Fibroblast of skin of right quadriceps (primary cell): ENCODE measurements at regions not wholly inside any gene's neighbourhood (a gene's known extent, or its start where the extent isn't known, plus 50 kb on each side); places are given as distances from the start of the nearest gene placed in this dataset.

Experiments
- DNase-seq: peaks from one replicate; pipeline ENCODE4 v3.0.0-alpha.2; 2013

DNA sequence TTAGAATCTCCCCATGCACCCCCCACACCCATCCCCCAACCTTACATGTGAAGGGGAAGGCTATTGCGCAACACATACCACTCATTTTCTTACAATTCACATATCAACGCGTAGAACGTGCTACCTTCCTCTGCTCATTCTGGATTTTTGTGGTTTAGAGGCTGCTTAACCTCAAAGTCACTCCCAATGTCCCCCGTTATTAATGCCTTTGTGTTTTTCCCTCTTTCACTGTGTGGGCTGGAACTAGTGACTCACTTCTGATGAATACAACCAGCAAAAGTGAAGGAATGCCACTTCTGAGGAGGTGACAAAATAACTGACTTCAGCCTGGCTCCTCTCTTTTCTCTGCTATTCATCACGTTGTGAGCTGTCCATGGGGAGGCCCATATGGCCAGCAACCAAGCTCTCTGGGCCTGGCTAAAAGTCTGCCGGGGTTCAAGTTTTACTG, 342.5 kb upstream of the NXPH2 start:
- peak; percentile 93 for DNase-seq

DNA sequence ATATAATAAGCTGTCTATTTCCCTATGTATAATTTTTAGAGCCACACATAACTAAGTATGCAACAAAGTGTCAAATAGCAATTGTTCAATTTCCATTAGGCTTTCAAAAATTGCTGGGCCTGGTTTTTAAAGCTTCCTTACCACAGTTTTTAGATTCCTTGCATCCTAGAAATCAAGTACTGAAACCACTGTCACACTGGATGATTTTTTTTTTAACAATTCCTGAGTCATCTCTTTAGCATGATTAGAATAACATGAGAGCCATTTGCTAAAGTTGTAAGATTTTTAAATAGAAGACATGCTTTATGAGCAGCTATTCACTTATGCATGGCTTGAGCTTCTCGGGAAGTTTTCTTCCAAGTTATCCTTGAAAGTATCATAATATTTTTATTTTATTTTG, 319.5 kb upstream of the NXPH2 start:
- DNase-seq = peak; percentile 52

DNA sequence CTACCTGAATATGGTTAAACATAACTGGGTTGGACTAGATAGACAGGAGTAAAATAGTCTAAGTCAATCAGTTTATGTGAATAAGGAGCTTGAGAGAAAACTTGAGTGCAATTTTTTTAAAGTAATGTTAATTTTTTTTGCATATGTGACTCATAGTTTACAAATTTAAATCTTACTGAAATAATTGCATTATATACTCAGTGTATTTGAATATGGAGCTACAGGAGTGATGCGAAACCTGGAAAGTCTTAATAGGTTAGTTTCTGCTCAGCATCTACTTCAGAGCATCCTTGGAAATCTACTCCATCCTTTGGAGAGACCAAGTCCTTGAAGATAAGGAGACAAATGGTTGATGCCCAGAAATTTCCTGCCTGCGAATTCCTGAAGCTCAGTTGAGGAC, 318.8 kb upstream of the NXPH2 start:
- DNase-seq = no peak

DNA sequence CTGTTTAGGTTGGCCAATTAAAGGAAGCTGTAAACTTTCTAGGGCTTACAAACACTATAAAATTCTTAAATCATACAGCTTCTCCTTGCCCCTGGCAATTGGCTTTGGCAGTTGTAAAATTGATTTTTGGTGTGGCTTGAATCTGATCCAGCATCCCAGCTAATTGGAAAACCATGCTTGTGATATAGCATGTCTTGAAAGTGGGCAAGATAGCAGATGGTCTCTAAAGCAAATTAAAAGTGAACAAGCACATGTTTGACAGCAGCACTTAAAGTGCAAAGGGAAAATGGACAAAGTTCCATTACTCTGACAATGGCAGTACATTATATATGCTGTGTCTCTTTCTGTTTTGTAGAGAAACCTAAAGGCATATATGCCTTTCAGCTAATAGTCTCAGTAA, 302.9 kb upstream of the NXPH2 start:
- DNase-seq = no peak

DNA sequence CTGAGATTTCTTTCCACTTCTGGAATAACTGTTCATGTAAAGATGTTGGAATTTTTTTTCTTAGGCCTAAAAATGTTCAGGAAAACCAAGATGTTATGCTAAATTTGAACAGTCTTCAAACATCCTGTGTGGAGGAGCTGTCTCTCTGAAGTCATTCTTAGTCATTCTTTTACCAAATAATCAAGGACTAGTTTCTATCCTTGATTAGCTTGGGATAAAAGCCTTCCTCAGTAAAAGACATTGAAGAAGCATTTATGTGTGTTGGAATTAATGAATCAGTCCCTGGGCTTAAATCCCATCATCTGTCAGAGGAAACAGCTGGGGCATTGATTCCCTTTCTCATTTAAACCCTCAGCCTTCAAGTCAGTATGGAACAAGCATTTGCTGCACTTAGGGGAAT, 300.1 kb upstream of the NXPH2 start:
- DNase-seq = peak; percentile 3

DNA sequence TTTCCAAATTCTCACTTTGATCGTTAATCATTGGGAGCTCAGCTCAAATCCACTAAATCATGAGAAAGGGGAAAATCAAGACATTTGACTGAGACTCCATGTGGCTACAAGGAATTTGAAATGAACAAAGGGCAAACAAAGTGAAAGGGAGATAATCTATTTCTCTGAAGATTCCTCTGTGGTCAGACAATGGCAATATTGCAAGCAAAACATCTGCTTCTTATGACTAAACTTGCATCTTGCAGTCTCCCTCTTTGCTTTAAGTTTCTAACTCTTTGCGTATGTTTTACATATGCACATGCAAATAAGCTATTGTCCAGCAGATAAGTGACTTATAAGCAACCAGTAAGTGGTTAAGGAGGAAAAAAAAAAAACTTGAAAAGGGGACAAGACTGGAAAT, 299.1 kb upstream of the NXPH2 start:
- peak; percentile 9 for DNase-seq

DNA sequence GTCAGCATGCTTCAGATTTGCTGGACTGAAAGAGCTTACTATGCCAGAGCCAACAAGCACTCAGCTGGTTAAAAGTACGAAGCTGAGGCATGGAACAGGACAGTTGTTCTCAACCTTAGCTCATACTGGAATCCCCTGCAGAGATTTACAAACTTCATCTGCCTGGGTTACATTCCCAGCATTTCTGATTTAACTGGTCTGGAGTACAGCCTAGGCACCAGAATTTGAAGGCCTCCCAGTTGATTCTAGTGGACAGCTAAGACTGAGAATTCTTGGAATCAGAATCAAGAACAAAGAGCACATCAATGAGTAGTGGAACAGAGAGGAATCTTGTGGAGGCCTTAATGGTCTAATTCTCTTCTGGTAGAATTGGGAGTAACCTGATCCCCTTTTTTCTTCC, 298.2 kb upstream of the NXPH2 start:
- no peak for DNase-seq

DNA sequence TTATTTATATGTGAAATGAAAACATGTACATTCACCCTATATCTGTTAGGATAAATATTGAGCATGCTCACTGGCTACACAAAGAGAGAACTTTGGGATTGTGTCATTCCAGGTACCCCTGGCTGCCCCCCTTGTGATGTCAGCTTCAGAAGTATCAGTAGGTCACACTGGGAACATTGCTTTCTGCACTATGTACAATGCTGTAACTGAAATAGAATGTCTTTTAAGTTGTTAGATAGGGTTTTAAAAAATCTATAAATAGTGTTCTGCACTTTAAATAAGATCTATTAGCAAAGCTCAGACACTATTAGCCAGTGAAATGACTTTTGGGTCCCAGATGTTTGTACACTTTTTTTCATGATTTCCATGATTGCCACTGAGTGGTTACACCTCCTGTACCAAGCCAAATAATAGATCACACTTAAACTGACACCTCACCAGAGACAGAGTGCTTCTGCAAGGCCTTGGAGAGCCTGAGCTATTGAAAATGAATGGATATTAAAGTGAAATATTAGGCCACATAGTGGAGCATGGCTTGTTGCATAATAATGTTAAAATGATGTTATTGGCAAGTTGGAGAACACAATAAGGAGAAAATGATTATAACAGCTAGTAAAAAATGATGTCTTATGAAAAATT, 297.0 kb upstream of the NXPH2 start:
- no peak for DNase-seq

DNA sequence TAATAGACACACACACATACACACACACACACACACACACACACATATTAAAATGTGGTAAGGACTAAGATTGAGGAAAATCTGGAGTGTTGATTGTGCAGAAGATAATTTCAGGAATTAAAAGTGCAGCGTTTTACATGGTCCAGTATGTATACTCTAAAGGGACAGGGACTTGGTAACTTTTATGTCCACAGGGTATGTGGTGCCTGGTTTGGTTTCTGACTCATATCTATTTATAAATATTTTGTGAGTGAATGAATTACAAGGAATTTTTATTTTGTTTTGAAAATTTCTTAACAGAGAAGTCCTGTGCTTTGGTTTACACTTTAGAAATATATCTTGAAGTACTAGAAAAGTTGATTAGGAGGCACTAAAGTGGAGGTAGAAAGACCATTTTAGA, 287.7 kb upstream of the NXPH2 start:
- DNase-seq = no peak

DNA sequence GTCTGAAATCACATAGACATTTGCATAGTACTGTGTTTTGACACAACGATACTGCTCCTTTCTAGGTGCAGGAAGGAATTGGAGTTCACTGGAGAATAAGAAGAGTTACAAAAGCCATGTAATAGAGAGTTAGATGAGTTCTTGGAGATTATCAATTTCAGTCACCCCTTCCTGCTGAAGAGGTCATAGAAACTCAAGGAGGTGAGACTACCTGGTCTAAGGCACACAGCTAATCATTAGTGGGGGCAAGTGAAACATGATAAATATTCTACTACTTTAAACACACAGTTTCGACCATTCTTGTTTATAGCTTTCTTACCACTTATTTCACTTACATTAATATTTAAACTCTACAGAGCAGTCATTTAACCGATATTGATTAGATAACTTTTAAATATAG, 286.9 kb upstream of the NXPH2 start:
- DNase-seq = no peak

DNA sequence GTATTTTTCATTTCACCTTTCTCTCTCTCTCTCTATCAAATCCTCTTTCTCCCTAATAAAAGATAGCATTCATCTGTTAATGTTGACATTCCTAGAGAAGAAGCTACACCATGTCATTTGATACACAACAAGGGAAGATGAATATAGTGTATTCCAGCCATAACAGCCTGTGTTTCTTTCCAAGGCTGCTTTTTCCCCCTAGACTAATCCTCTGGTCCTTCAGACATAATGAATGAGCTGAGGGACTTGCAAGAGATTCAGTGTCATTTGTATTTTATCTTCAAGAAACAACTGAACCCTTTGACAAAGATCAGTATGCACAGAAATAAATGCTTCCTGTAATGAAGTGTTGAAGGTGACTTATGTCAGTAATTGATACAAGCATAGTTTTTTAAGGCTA, 284.0 kb upstream of the NXPH2 start:
- DNase-seq = no peak

DNA sequence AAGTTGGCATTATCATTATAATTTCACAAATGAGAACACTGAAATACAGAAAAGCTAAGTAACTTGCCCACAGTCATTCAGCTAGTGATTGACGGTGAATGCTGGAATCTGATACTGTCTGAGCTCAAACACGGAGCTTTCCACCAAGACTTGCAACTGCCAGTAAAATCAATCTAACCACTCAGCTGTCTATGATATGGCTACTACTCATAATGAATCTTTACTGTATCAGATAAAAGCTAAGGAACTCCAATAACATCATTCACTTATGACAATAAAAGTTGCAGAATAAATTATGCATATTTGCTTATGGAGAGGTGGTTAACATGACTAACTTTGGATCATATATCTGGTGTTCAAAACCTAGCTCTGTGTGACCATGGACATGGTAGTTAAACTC, 279.4 kb upstream of the NXPH2 start:
- no peak for DNase-seq

DNA sequence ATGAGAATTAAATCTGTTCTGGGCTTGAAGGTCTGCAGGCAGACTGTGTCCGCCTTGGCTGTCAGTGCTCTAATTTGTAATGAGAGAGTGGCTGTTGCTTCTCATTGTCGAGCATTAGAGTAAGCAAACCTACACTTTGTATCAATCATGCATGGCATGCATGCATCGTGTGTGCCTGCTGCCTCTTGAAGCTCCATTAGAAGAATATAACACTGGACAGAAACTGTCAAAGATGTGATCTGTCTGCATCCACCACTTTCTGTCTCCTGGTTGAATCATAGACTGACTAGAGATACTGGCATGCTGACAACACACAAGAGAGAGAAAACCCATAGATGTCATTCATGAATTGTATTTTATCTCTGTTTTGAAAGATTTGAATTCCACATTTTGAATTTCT, 275.0 kb upstream of the NXPH2 start:
- DNase-seq = no peak

DNA sequence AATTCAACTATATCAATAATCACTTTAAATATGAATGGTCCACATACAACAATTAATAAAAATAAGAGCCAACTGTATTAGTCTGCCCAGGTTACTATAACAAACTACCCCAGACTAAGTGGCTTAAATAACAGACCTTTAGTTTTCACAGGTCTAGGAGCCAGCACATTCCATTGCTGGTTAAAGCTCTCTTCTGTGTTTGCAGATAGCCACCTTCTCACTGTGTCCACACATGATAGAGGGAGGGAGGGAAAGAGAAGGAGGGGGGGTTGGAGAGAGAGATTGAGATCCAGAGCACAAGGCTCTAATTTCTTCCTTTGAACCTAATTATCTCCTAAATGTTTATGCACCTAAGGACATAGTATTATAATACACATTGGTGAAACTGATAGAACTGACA, 267.8 kb upstream of the NXPH2 start:
- DNase-seq = no peak

DNA sequence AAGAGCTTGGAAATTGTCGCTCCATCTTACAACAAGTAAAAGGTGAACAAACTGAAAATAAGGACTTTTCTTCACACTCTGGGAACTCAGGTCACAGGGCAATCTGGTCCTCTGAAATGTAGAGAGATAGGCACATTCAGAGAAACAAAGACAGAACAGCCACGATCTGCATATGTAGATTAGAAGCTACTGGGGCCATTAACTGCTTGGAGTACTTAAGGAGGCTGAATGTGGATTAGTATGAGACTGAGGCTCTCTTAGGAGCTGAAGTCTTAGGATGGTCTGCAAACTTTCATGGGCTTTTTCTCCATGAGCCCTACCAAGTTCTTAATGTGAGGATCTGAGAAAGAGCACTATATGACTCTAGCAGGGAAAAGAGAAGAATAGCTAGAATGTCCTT, 265.3 kb upstream of the NXPH2 start:
- no peak for DNase-seq

DNA sequence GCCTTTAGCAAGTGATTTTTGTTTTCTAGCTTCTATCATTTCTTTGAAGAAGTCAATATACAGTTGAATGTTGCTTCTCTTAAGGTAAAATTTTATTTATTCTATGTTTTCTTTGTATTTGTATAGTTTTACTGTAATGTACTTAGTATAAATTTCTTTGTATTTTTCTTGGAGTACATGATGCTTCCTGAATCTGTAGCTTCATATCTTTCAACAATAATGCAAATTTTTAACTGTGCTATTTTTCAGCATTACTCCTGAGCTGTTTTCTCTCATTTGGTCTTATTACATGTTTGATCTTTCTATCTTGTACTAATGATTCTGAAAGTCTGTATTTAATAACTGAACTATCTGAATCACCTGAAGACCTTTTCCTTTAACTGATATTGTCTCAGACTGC, 253.9 kb upstream of the NXPH2 start:
- DNase-seq = no peak

DNA sequence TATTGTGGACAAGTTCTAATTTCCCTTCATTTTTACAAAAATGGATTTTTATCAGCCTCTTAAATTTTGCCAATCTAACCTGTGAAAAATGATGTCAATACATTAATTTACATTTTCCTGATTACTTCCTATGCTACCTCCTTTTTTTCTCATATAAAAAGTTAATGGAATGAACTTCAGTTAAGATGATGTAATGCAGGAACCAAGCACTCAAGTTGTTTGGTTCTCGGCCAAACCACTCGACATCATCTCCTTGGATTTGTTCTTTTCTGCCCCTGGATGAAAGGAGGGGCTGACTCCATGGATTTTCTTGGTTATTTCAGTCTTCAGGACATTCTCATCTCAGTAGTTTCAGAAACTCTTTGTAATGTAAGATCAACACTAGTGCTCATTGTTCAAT, 253.1 kb upstream of the NXPH2 start:
- DNase-seq = peak; percentile 62

DNA sequence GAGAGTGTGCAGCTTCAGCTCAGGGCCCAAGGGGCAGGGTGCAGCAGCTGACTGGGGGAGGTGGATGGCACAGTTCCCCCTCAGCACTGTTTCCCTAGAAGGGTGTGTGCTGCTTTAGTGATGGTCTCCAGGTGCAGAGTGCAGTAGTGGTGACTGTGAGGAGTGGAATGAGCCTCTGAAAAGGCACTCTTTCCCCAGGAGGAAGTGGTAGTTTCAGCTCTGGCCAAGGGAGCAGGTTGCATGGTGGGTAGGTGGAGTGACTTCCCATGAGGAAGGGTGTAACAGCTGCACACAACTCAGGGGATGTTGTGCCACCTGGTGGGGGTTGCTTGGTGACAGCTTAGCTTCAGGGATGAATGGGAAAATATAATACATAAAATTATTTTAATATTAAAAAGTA, 251.5 kb upstream of the NXPH2 start:
- DNase-seq = peak; percentile 9

DNA sequence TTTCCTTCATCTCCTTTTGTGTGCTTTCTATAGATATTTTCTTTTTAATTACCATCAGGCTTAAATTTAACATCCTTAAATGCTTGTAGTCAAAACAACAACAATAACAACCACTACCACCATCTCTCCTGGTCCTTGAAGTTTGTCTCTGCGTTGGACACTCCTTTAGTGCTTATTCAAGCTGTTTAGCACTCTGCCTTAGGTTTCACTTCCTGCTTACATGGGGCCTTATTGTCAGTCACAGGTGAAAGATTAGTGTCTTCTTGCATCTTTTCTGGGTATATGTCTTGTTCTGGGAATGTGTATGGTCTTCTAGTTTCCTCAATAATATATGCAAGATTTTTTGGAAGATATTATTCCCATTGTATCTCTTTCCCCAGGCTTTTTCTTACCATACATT, 240.1 kb upstream of the NXPH2 start:
- DNase-seq = no peak

DNA sequence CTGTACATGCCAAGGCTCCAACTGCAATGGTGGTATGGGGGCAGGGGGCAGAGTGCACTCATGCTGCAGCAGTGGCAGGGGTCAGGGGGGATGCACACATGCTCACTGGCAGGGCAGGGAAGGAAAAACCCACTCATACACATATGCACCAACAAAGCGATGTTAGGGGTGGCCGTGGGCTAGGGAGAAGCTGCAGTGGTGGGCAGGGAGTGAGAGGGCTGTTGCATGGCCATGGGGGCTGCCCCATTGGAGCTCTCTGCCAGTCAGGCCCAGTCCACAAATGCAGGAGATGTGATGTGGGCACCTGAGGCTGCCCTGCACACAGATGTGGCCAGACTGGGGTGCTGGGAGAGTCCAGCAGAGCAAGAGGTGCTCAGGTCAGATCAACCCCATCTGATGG, 238.1 kb upstream of the NXPH2 start:
- no peak for DNase-seq

DNA sequence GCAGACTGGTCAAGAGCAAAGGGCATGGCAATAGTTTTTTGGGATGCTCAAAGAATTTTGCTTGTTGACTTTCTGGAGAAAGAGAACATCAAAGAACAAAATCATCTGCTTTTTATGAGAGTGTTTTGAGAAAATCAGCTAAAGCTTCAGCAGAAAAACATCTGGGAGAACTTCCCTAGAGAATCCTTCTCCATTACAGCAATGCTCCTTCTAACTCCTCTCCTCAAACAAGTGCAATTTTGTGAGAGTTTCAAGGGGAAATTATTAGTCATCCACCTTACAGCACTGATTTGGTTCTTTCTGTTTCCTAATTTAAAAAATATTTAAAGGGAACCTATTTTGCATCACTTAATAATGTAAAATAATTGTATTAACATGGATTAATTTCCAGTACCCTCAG, 226.9 kb upstream of the NXPH2 start:
- no peak for DNase-seq

DNA sequence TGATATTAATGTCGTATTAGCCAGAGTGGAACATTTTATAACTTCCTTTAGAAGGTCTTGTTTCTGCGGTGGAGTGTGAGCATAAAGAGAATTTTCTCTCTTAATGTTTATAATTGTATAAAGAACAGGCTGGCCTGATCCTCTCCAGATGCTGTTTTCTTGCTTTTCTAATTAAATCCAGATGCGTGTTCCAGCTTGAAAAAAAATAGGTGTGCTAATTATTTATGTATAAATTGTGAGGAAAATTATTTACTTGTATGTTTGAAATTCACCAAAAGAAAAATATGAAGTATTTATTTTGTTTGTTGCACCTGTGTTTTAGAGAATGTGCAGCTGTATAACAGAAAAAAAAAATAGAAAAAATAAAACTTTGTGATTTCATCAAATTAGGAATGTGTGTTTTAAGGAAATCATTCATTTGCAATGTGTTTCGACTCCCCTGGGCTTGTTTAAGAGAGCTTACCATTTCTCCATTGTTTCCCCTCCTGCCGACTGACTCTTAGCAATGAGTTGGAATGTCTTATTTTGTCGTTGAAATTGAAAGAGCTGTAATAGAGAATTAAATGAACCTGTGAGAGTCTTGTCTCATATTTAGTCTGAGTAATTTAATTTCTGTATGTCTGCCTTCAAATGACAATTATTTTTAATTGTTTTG, 220.1 kb upstream of the NXPH2 start:
- peak; percentile 43 for DNase-seq

DNA sequence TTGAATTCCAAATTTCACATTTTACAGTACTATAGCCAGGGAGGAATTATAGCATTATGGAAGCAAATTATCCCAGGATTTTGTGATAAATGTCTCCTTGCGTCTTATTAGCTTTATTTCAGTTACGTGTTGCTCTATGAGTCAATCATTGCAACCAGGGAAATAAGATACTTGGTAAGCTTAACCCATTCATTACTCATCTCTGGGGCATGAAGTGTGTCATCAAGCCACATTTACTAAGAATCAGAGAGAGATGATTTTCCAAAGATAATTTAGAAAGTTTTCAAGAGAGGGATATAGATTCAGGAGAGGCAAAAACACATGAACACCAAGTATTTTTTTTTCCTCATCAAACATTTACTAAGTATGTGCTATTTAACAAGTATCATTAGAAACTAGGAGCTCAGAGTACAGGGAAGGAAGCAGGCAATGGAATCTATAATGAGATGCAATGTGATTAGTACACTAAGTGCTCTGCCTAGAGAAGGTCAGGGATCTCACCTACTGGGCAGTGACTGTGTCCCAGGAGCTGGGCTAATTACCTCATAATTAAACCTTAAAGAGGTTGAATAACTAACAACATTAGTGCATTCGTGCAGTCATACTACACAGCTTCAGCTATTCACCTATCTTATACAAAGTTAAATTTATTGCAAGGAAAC, 217.8 kb upstream of the NXPH2 start:
- DNase-seq = peak; percentile 82

DNA sequence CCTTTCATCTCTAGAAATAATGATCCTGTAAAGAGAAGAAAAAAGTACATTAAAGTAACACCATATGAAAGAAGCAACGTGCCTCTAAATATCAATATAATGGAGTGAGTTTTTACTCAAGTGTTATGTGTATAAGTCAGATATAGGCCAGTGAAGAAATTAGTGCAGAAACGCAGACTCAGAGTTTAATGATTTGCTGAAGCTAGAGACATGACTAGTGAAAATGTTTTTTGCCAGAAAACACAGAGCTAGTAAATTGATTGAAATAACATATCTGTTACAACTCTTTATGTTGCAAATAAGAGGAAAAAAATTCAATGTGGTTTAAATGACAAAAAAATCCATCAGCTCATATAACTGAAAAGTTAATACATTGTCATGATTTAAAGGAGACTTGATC, 217.2 kb upstream of the NXPH2 start:
- no peak for DNase-seq

DNA sequence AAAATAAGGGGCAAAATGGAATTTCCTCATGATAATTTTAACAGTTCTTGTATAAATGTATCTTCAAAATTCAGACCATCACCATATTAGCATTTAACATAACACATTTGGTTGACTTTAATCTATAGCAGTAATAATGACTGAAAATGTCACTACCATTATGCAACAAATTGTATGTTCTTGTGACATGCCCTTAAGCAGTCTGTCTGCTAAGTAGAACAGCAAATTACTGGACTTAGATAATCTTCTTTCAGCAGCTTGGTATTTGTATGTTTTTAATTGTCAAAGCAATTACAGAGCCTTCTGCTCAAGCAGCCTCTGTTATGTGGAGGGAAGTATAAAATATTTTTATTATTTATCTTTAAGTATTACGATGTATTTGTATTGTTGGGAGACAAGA, 214.3 kb upstream of the NXPH2 start:
- no peak for DNase-seq
